ENCODE measurements at regions not wholly inside any gene's neighbourhood (a gene's known extent, or its start where the extent isn't known, plus 50 kb on each side); places are given as distances from the start of the nearest gene placed in this dataset.

GRCh38 chr3:178244733-178245709 lies 291.2 kb upstream of the KCNMB2 start:
- TF ChIP-seq SP4 (IDR thresholded peaks at IDR 0.05; ENCODE audit: low read length) (no peak), CTCF (IDR thresholded peaks at IDR 0.05; ENCODE audit: control extremely low read depth in 1 of 3, insufficient read depth in 1 of 3, low read depth in 1 of 3, low read length in 3 of 3) (no peak), POLR2A (IDR thresholded peaks at IDR 0.05; ENCODE audit: control extremely low read depth in 1 of 2, low read depth in 2 of 2, low read length in 2 of 2) (no peak), ATF2 (IDR thresholded peaks at IDR 0.05; ENCODE audit: low read length) (no peak), RNF2 (IDR thresholded peaks at IDR 0.05; ENCODE audit: borderline replicate concordance, low read depth, low read length, missing control alignments, poor library complexity, severe bottlenecking) (no peak)
